PC-3 (cell line): ENCODE measurements at regions not wholly inside any gene's neighbourhood (a gene's known extent, or its start where the extent isn't known, plus 50 kb on each side); places are given as distances from the start of the nearest gene placed in this dataset.

Source experiments
- CTCF ChIP-seq: fragments of 300-600 bp; sonication (generic); conservative IDR thresholded peaks from 2 replicates; pipeline ENCODE4 v1.5.1; 2017; ENCODE audit warnings: antibody characterized with exemption, low read depth, mild to moderate bottlenecking, low read length
- EZH2 ChIP-seq: fragments of 300-600 bp; sonication (generic); IDR thresholded peaks from one replicate; pipeline ENCODE4 v1.6.1; 2017; ENCODE audit warnings: antibody characterized with exemption, mild to moderate bottlenecking, low read length; ENCODE audit not compliant: unreplicated experiment
- EZH2phosphoT487 ChIP-seq: fragments of 300-600 bp; sonication (generic); IDR thresholded peaks from 2 replicates; pipeline ENCODE4 v1.6.1; 2018; ENCODE audit warnings: mild to moderate bottlenecking, antibody characterized with exemption, low read length, borderline replicate concordance

- TF ChIP-seq CTCF (no peak), EZH2 (no peak), EZH2phosphoT487 (no peak)
Observed at GRCh38 chr5:94017579-94017978, 276.2 kb upstream of the POU5F2 start.
